ENCODE measurements at regions not wholly inside any gene's neighbourhood (a gene's known extent, or its start where the extent isn't known, plus 50 kb on each side); places are given as distances from the start of the nearest gene placed in this dataset.

- Histone ChIP-seq H3K14ac (ENCODE audit: insufficient read length) (no peak overlapping the region), H3K4me1 (replicated peaks in 1 of 4; ENCODE audit: control insufficient read depth in 3 of 4, insufficient read depth in 4 of 4, low read length in 3 of 4) (no peaks in the 10 kb centered on the region), H3K79me1 (ENCODE audit: low read depth, low read length) (no peaks in the 10 kb centered on the region), H2BK5ac (ENCODE audit: low read depth, low read length) (no peak overlapping the region), H2AK5ac (ENCODE audit: low read depth, low read length) (no peak overlapping the region), H3K23me2 (ENCODE audit: low read depth, low read length) (no peaks in the 10 kb centered on the region), H4K5ac (ENCODE audit: insufficient read length, low read depth, low read length) (no peak overlapping the region), H2BK15ac (ENCODE audit: low read length) (no peak overlapping the region), H2BK12ac (ENCODE audit: low read depth, low read length) (no peak overlapping the region), H3K9me3 (ENCODE audit: insufficient read depth in 2 of 2, low read depth in 1 of 2, low read length in 1 of 2) (peaks cover 0 to 9% of the 10 kb centered on the region in 2 experiments; a peak in 1 of 4 replicates), H3K56ac (replicated peaks; ENCODE audit: insufficient read length, low read depth, low read length) (no peak overlapping the region), H3K36me3 (ENCODE audit: control insufficient read depth in 2 of 4, insufficient read depth in 4 of 4, low read length in 3 of 4) (no peaks in the 10 kb centered on the region), H3K4ac (replicated peaks; ENCODE audit: insufficient read length, low read depth, low read length) (no peak overlapping the region), H3K4me3 (ENCODE audit: extremely low read depth in 1 of 4, insufficient read depth in 2 of 4, low read depth in 3 of 4, low read length in 4 of 4) (no peak overlapping the region), H3K9ac (replicated peaks in 1 of 4; ENCODE audit: extremely low read depth in 1 of 4, low read depth in 3 of 4, low read length in 3 of 4) (no peak overlapping the region), H3K23ac (ENCODE audit: insufficient read length) (no peak overlapping the region), H2BK20ac (ENCODE audit: low read length) (no peak overlapping the region), H3K4me2 (ENCODE audit: insufficient read depth in 1 of 2, low read depth in 2 of 2, low read length in 2 of 2) (no peak overlapping the region), H3K79me2 (ENCODE audit: control insufficient read depth in 1 of 2, insufficient read depth in 2 of 2, low read length in 2 of 2) (no peaks in the 10 kb centered on the region), H4K8ac (ENCODE audit: extremely low read depth, insufficient read depth, low read length) (no peak overlapping the region), H3K27me3 (replicated peaks in 1 of 4; ENCODE audit: control insufficient read depth in 3 of 4, extremely low read depth in 1 of 4, insufficient read depth in 3 of 4, low read length in 3 of 4) (no peaks in the 10 kb centered on the region), H3K18ac (ENCODE audit: extremely low read depth, low read length) (no peak overlapping the region), H2AFZ (ENCODE audit: low read length) (no peak overlapping the region), H2BK120ac (replicated peaks; ENCODE audit: low read depth, low read length) (no peak overlapping the region), H3K27ac (ENCODE audit: low read depth, low read length) (no peak overlapping the region), H4K20me1 (replicated peaks in 1 of 2; ENCODE audit: control insufficient read depth in 1 of 2, insufficient read depth in 2 of 2, low read length in 2 of 2) (no peaks in the 10 kb centered on the region), H4K91ac (replicated peaks; ENCODE audit: insufficient read length, low read length) (no peak overlapping the region)
- WGBS, 2 experiments (ENCODE audit: extremely low coverage in 1 of 2, insufficient coverage in 1 of 2, insufficient read length in 1 of 2, insufficient replicate concordance in 2 of 2, low coverage in 1 of 2, low lambda C conversion rate in 2 of 2, missing lambda C conversion rate in 1 of 2), result 97% methylated on average over 2 of the region's 2 CpGs; no CpG with 5 or more reads in 1 of the 2 experiments
- ChIA-PET CTCF (ENCODE audit: partially characterized antibody) (no interaction called here), POLR2A (ENCODE audit: partially characterized antibody) (no interaction called here)
- FAIRE-seq (no peak), DNase-seq (ENCODE audit: low read depth in 1 of 2, low spot score in 2 of 2) (no peak)
- TF ChIP-seq CREB1 (IDR thresholded peaks at IDR 0.05) (no peak), KDM4A (IDR thresholded peaks at IDR 0.05; ENCODE audit: low read depth, low read length, severe bottlenecking) (no peak), SP4 (IDR thresholded peaks at IDR 0.05; ENCODE audit: low read length) (no peak), CEBPB (IDR thresholded peaks at IDR 0.05; ENCODE audit: low read depth, low read length) (no peak)
These were observed 138.8 kb upstream of the NR4A3 start for GRCh38 chr9:99682870-99683269.
